Esophagus muscularis mucosa (tissue), 4 donors: ENCODE measurements at regions not wholly inside any gene's neighbourhood (a gene's known extent, or its start where the extent isn't known, plus 50 kb on each side); places are given as distances from the start of the nearest gene placed in this dataset.

Experiments
- DNase-seq: peaks from one replicate; pipeline ENCODE4 v3.0.0-alpha.2; 2017; ENCODE audit errors: extremely low spot score
- H3K27ac ChIP-seq, 4 donors: fragments of 200-600 bp; sonication (generic); replicated peaks in 1 of 4; 1 replicate in 3 of 4; 2 replicates in 1 of 4; pipeline ENCODE4 v1.5.1; 2016 to 2019; ENCODE audit warnings: mild to moderate bottlenecking in 1 of 4
- H3K27me3 ChIP-seq, 4 donors: fragments of 200-600 bp; sonication (generic); one replicate each; pipeline versions ENCODE4 v1.5.1 to v1.6.0; 2016 to 2019
- H3K36me3 ChIP-seq, 4 donors: fragments of 200-600 bp; sonication (generic); one replicate each; pipeline ENCODE4 v1.5.1; 2016 to 2019
- H3K4me1 ChIP-seq, 4 donors: fragments of 200-600 bp; sonication (generic); one replicate each; pipeline ENCODE4 v1.5.1; 2016 to 2019
- H3K4me3 ChIP-seq, 4 donors: fragments of 200-600 bp; sonication (generic); 1 replicate in 2 of 4; 2 replicates in 2 of 4; pipeline ENCODE4 v1.5.1; 2016 to 2019; ENCODE audit warnings: mild to moderate bottlenecking in 4 of 4, moderate library complexity in 1 of 4
- H3K9me3 ChIP-seq, 4 donors: fragments of 200-600 bp; sonication (generic); 1 replicate in 3 of 4; 2 replicates in 1 of 4; pipeline ENCODE4 v1.5.1; 2016 to 2019
- EP300 ChIP-seq: sonication (generic); formaldehyde crosslinking; IDR thresholded peaks from one replicate; pipeline ENCODE4 v1.6.1; 2017; ENCODE audit warnings: antibody characterized with exemption
- POLR2A ChIP-seq: fragments of 450-650 bp; IDR thresholded peaks from one replicate; pipeline ENCODE4 v1.6.1; 2017; ENCODE audit warnings: antibody characterized with exemption, moderate library complexity, mild to moderate bottlenecking, low read depth
- POLR2AphosphoS5 ChIP-seq, 2 donors: sonication (generic); formaldehyde crosslinking; IDR thresholded peaks; one replicate each; pipeline ENCODE4 v1.6.1; 2017; ENCODE audit warnings: antibody characterized with exemption in 2 of 2
- WGBS: methylation state at CpG from one replicate; pipeline ENCODE4 v1.1.5; 2018; 5-methylcytosine and 5-hydroxymethylcytosine counted together
- intact Hi-C: fragments of 100-400 bp; cut with DNase I; formaldehyde crosslinking; loops from one replicate; pipeline ENCODE4 v1.15.1; 2023
- TF ChIP-seq, protein P1 (sequence below), 3 experiments: fragments of 200-600 bp in 2 of 3; fragments of 450-650 bp in 1 of 3; sonication (generic) in 2 of 3; IDR thresholded peaks; one replicate each; pipeline ENCODE4 v1.5.1; 2017 to 2019; ENCODE audit warnings: antibody characterized with exemption in 3 of 3, mild to moderate bottlenecking in 2 of 3, moderate library complexity in 1 of 3

- no peaks in the 10 kb centered on the region for H3K27me3 ChIP-seq
- TF ChIP-seq POLR2AphosphoS5 (IDR thresholded peaks at IDR 0.05) (no peak), POLR2A (no peak), EP300 (no peak)
- TF ChIP-seq, protein P1, sequence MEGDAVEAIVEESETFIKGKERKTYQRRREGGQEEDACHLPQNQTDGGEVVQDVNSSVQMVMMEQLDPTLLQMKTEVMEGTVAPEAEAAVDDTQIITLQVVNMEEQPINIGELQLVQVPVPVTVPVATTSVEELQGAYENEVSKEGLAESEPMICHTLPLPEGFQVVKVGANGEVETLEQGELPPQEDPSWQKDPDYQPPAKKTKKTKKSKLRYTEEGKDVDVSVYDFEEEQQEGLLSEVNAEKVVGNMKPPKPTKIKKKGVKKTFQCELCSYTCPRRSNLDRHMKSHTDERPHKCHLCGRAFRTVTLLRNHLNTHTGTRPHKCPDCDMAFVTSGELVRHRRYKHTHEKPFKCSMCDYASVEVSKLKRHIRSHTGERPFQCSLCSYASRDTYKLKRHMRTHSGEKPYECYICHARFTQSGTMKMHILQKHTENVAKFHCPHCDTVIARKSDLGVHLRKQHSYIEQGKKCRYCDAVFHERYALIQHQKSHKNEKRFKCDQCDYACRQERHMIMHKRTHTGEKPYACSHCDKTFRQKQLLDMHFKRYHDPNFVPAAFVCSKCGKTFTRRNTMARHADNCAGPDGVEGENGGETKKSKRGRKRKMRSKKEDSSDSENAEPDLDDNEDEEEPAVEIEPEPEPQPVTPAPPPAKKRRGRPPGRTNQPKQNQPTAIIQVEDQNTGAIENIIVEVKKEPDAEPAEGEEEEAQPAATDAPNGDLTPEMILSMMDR (IDR thresholded peaks at IDR 0.05): no peak
- no peak for DNase-seq
- intact Hi-C loops: no loop called here
- WGBS: 86% methylated on average over 6 of the region's 6 CpGs
- no peaks in the 10 kb centered on the region for H3K36me3 ChIP-seq
- H3K4me1 ChIP-seq: peaks cover 18 to 38% (median 31%) of the 10 kb centered on the region in 4 donors
- H3K9me3 ChIP-seq: no peaks in the 10 kb centered on the region
- H3K4me3 ChIP-seq: no peak overlapping the region
- no peak overlapping the region for H3K27ac ChIP-seq
These were observed 55.7 kb upstream of the EML4 start for GRCh38 chr2:42113452-42113851.

DNA sequence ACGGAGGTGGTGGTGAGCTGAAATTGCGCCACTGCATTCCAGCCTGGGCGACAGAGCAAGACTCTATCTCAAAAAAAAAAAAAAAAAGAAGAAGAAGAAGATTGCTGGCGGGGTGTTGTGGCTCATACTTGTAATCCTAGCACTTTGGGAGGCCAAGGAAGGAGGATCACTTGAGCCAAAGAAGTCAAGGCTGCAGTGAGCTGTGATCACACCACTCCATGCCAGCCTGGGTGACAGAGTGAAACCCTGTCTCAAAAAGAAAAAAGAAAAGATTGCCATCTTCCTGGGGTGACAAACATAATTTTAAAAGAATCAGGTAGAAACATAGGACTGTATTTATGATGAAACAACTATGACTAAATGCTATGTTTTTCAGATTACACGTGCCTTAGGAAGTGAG, 55.1 kb upstream of the EML4 start:
- intact Hi-C loops: no loop called here
- peaks cover 18 to 42% (median 34%) of the 10 kb centered on the region in 4 donors for H3K4me1 ChIP-seq
- H3K9me3 ChIP-seq: no peaks in the 10 kb centered on the region
- H3K36me3 ChIP-seq: no peaks in the 10 kb centered on the region
- no peak overlapping the region for H3K27ac ChIP-seq
- TF ChIP-seq POLR2AphosphoS5 (IDR thresholded peaks at IDR 0.05) (no peak), POLR2A (no peak), EP300 (no peak)
- TF ChIP-seq, protein P1 (IDR thresholded peaks at IDR 0.05): no peak
- 86% methylated on average over 5 of the region's 5 CpGs for WGBS
- no peak overlapping the region for H3K4me3 ChIP-seq
- H3K27me3 ChIP-seq: no peaks in the 10 kb centered on the region
- DNase-seq: no peak

GRCh38 chr2:42115588-42115987, 53.6 kb upstream of the EML4 start:
- Histone ChIP-seq H3K9me3 (no peaks in the 10 kb centered on the region), H3K4me1 (peaks cover 16 to 34% (median 28%) of the 10 kb centered on the region in 4 donors), H3K4me3 (no peak overlapping the region), H3K36me3 (no peaks in the 10 kb centered on the region), H3K27me3 (no peaks in the 10 kb centered on the region), H3K27ac (no peak overlapping the region)
- WGBS: 91% methylated on average over 4 of the region's 4 CpGs
- TF ChIP-seq EP300 (no peak), POLR2A (no peak), POLR2AphosphoS5 (IDR thresholded peaks at IDR 0.05) (no peak)
- TF ChIP-seq, protein P1 (IDR thresholded peaks at IDR 0.05): no peak
- intact Hi-C loops: no loop called here
- no peak for DNase-seq

DNA sequence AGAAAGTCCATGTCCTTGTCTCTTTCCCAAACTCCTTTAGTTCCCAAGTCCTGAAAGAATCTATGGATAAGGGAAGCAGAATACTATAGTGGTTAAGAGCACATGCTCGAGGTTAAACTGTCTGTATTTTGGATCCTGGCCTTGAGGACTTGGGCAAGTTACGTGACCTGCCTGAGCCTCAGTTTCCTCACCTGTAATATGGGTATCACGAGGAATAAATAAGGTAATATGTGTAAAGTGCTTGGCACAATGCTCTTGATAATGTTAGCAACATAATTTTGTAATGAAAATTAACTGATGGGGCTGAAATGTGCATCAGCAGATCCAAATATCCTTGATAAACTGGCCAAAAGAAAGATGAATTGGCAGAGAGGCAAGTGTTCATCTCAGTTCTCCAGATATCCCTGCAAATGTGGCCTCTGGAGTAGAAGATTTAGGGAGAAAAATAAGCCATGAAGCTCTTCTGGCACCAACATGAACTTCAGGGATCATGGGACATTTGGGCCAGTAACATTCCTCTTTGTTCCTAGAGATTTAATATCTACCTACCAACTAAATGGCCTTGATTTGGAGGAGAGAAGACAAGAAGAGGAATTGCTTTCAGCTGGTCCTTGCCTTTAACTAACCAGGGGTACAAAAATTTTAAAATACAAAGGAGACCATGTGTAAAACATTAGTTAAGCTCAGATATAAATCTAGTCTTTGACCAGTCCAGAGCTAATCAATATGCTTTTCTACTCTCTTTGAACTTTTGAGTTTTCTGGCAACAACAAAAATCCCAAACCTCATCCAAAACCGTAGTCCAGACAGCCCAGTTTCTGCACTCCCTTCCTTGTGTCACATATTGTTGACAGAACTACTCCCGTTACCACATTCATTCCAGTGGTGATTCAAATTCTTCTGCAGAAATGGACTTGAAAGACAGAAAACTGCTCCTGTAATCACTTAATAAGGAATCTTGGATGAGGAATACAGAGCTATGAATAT, 52.7 kb upstream of the EML4 start:
- Histone ChIP-seq H3K36me3 (no peaks in the 10 kb centered on the region), H3K4me3 (no peak overlapping the region), H3K27ac (no peak overlapping the region), H3K4me1 (peaks cover 15 to 27% (median 24%) of the 10 kb centered on the region in 4 donors), H3K27me3 (no peaks in the 10 kb centered on the region), H3K9me3 (no peaks in the 10 kb centered on the region)
- no peak for DNase-seq
- intact Hi-C loops: no loop called here
- 66% methylated on average over 5 of the region's 5 CpGs for WGBS
- TF ChIP-seq EP300: no peak
- TF ChIP-seq POLR2AphosphoS5 (IDR thresholded peaks at IDR 0.05): no peak
- TF ChIP-seq POLR2A: no peak
- TF ChIP-seq, protein P1 (IDR thresholded peaks at IDR 0.05): no peak
